Endothelial cell of hepatic sinusoid (primary cell): ENCODE measurements at regions not wholly inside any gene's neighbourhood (a gene's known extent, or its start where the extent isn't known, plus 50 kb on each side); places are given as distances from the start of the nearest gene placed in this dataset.

Experiments used
- in situ Hi-C: cut with HindIII; loops from 2 replicates; pipeline ENCODE4 v1.10.0; 2017; ENCODE audit warnings: low sequenced_read_pairs

GRCh38 chr16:87051526-87052320 is 265.5 kb downstream of the C16orf95 start:
- in situ Hi-C loops, result no loop called here

GRCh38 chr16:87052506-87052905 is 264.7 kb downstream of the C16orf95 start:
- in situ Hi-C loops, result no loop called here

GRCh38 chr16:87053016-87053982 is 263.9 kb downstream of the C16orf95 start:
- in situ Hi-C loops, result no loop called here

- in situ Hi-C loops, result no loop called here
Measured at GRCh38 chr16:87054154-87054553, 263.0 kb downstream of the C16orf95 start.

GRCh38 chr16:87054856-87055255 is 262.3 kb downstream of the C16orf95 start:
- in situ Hi-C loops, result loop anchor here (5.0 kb wide), 1 partner anchor 483 kb away; no protein-coding TSS in a partner anchor

GRCh38 chr16:87056083-87056482 is 261.1 kb downstream of the C16orf95 start:
- in situ Hi-C loops, result loop anchor here (5.0 kb wide), 1 partner anchor 484 kb away; no protein-coding TSS in a partner anchor

- in situ Hi-C loops, result loop anchor here (5.0 kb wide), 1 partner anchor 484 kb away; no protein-coding TSS in a partner anchor
Measured at GRCh38 chr16:87056551-87056950, 260.6 kb downstream of the C16orf95 start.

GRCh38 chr16:87057211-87057881 is 259.8 kb downstream of the C16orf95 start:
- in situ Hi-C loops, result loop anchor here (5.0 kb wide), 1 partner anchor 485 kb away; no protein-coding TSS in a partner anchor

- in situ Hi-C loops, result loop anchor here (5.0 kb wide), 1 partner anchor 486 kb away; no protein-coding TSS in a partner anchor
Measured at GRCh38 chr16:87057951-87058560, 259.1 kb downstream of the C16orf95 start.

GRCh38 chr16:87058728-87059250 is 258.4 kb downstream of the C16orf95 start:
- in situ Hi-C loops, result loop anchor here (5.0 kb wide), 1 partner anchor 486 kb away; no protein-coding TSS in a partner anchor

- in situ Hi-C loops, result no loop called here
Measured at GRCh38 chr16:87060034-87060986, 256.9 kb downstream of the C16orf95 start.

GRCh38 chr16:87061243-87061920 is 255.8 kb downstream of the C16orf95 start:
- in situ Hi-C loops, result no loop called here

- in situ Hi-C loops, result no loop called here
Measured at GRCh38 chr16:87062569-87063442, 254.4 kb downstream of the C16orf95 start.

GRCh38 chr16:87063543-87063942 is 253.6 kb downstream of the C16orf95 start:
- in situ Hi-C loops, result no loop called here

- in situ Hi-C loops, result no loop called here
Measured at GRCh38 chr16:87064731-87065445, 252.3 kb downstream of the C16orf95 start.

GRCh38 chr16:87065446-87066132 is 251.6 kb downstream of the C16orf95 start:
- in situ Hi-C loops, result no loop called here
